ENCODE measurements at regions not wholly inside any gene's neighbourhood (a gene's known extent, or its start where the extent isn't known, plus 50 kb on each side); places are given as distances from the start of the nearest gene placed in this dataset.
A peak's percentile ranks its signal among the peaks of the same experiment; 100 is the strongest.

DNA sequence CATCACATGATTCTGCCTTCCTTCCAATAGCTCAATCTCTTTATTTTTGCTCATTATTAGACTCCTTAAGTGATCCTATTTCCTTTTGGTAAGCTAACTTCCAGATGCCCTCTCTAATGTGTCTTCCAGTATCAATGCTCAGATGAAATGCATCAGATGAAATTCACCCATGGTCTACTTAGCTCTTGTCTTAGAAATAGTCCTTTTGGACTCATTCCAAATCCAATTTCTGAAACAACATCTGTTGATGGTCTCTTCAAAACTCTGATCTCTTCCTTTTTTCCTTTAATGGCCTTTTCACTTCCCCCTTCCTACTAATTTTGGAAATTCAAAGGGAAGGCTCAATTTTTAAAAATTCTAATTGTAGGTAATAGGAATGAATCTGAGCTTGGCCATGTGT is 81.1 kb upstream of the GREM2 start:
- Histone ChIP-seq H3K27ac (no peak overlapping the region), H3K4me1 (replicated peaks) (peaks cover 20% of the 10 kb centered on the region), H3K36me3 (no peaks in the 10 kb centered on the region), H3K9me3 (replicated peaks) (no peaks in the 10 kb centered on the region), H3K27me3 (replicated peaks) (peaks cover 11% of the 10 kb centered on the region), H3K4me3 (no peak overlapping the region)
- no peak for DNase-seq (ENCODE audit: low read depth in 1 of 2, low spot score in 2 of 2)

DNA sequence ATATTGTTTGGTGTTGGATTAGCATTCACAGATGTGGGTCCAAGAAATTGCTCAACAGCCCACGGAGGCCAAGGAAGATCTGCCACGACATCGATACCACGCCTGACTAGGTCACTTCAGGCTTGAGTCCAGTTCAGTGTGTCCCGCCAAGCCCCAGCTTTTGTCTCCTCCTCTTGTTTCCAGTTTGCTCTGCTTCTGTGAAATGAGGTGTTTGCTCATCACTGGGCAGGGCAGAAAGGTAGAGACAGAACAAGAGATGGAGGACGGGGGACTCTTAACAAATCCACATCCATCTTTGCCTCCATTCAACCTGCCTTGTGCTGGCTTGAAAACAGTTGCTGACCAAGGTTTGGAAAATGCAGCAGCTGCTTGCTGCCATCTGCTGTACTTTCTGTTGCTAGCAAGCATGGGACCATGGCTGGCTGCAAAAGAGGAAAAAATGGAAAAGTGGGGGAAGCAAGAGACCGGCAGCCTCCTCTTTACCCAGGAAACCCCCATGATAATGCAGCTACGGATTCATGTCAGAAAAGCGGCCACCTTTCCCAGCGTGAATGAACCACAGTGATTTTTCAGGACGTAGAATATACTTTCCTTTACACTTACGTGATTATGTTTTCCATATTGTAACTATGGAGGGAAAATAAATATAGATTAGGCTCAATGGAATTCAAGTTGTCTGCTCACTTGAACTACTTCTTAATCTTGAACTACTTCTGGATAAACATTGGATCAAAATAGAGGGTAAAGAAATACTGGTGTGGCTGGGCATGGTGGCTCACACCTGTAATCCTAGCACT is 80.2 kb upstream of the GREM2 start:
- Histone ChIP-seq H3K4me1 (replicated peaks) (peaks cover 20% of the 10 kb centered on the region), H3K36me3 (no peaks in the 10 kb centered on the region), H3K9me3 (replicated peaks) (no peaks in the 10 kb centered on the region), H3K27me3 (replicated peaks) (peaks cover 11% of the 10 kb centered on the region), H3K4me3 (no peak overlapping the region), H3K27ac (no peak overlapping the region)
- DNase-seq (ENCODE audit: low read depth in 1 of 2, low spot score in 2 of 2): peak; percentile 41 to 48

DNA sequence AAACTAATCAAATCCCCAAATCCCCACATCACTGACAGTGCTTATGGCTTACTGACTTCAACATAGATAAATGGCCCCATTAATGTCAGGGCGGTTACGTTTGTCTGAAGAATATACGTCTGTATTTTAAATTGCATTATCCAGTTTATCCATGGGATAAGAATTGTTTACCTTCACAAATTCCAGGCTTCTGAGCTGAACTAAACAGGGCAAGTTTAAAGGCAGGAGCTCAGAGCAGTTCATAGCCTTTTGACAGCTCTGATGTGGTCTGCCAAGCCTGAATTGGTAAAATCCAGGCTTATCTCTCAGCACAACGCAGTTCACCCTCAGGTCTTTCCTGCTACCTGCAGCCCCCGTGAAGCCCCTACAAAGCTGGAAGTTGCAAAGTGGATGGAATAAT is 79.5 kb upstream of the GREM2 start:
- no peak overlapping the region for H3K27ac ChIP-seq
- no peaks in the 10 kb centered on the region for H3K36me3 ChIP-seq
- H3K4me3 ChIP-seq: no peak overlapping the region
- H3K9me3 ChIP-seq (replicated peaks): no peaks in the 10 kb centered on the region
- peak in 1 of 2 experiments; percentile 3 for DNase-seq (ENCODE audit: low read depth in 1 of 2, low spot score in 2 of 2)
- peaks cover 20% of the 10 kb centered on the region for H3K4me1 ChIP-seq (replicated peaks)
- peaks cover 11% of the 10 kb centered on the region for H3K27me3 ChIP-seq (replicated peaks)

DNA sequence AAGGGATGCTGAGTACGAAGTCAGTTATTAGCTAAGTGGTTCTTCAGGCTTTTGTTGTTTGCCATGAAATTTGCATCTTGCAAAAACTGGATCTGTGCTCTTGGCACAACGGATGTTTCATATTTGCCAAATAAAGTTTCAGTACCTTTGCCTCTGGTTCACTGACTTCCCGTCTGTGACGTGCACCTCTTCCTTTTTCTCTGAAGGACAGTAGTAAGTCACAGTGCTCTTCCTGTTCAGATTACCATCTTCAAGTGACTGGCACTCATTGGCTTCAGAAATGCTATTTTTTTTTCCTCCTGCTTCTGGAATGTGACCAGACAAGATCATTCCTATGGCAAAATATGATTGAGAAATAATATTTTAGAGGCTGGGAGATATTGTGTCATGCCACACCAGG is 75.9 kb upstream of the GREM2 start:
- Histone ChIP-seq H3K9me3 (replicated peaks) (no peaks in the 10 kb centered on the region), H3K4me3 (no peak overlapping the region), H3K27me3 (replicated peaks) (no peaks in the 10 kb centered on the region; the same call in 1 of the 2 replicates), H3K4me1 (replicated peaks) (peaks cover 20% of the 10 kb centered on the region), H3K36me3 (no peaks in the 10 kb centered on the region), H3K27ac (no peak overlapping the region)
- DNase-seq (ENCODE audit: low read depth in 1 of 2, low spot score in 2 of 2): no peak

DNA sequence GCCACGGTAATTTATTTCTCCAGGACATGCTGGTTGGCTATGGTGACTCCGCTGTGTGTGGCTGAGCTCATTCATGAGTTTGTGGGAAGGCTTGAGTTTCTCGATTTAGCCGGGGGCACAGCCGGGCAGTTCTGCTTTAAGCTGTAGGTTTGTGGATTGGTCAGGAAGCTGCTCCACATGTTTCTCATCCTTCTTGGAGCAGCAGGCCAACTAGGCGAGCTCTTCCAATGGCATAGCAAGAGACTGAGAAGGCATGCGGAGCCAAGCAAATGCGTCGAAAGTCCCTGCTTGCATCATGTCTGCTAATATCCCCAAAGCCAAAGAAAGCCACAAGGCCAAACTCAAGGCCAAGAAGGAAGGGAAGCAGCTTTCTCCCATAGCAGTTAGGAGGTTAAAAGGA is 71.6 kb upstream of the GREM2 start:
- Histone ChIP-seq H3K4me3 (no peak overlapping the region), H3K9me3 (replicated peaks) (no peaks in the 10 kb centered on the region), H3K36me3 (no peaks in the 10 kb centered on the region), H3K4me1 (replicated peaks) (no peaks in the 10 kb centered on the region), H3K27ac (no peak overlapping the region), H3K27me3 (replicated peaks) (peaks cover 5% of the 10 kb centered on the region; the same call in 1 of the 2 replicates)
- DNase-seq (ENCODE audit: low read depth in 1 of 2, low spot score in 2 of 2): no peak

DNA sequence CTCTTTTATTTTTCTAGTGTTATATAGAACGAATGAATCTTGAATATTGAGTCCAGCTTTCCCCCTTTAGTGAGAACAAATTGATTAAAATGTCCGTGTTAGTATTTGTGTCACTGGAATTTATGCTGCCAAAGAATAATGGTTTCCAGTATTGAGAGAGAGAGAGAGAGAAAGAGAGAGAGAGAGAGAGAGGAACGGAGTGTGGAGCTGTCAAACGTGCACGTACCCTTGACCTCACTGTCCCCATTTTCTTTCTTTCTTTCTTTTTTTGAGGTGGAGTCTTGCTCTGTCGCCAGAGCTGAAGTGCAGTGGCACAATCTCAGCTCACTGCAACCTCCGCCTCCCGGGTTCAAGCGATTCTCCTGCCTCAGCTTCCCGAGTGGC is 70.9 kb upstream of the GREM2 start:
- no peak for DNase-seq (ENCODE audit: low read depth in 1 of 2, low spot score in 2 of 2)
- no peaks in the 10 kb centered on the region for H3K9me3 ChIP-seq (replicated peaks)
- no peak overlapping the region for H3K27ac ChIP-seq
- peaks cover 5% of the 10 kb centered on the region; the same call in 1 of the 2 replicates for H3K27me3 ChIP-seq (replicated peaks)
- H3K36me3 ChIP-seq: no peaks in the 10 kb centered on the region
- no peak overlapping the region for H3K4me3 ChIP-seq
- no peaks in the 10 kb centered on the region for H3K4me1 ChIP-seq (replicated peaks)

DNA sequence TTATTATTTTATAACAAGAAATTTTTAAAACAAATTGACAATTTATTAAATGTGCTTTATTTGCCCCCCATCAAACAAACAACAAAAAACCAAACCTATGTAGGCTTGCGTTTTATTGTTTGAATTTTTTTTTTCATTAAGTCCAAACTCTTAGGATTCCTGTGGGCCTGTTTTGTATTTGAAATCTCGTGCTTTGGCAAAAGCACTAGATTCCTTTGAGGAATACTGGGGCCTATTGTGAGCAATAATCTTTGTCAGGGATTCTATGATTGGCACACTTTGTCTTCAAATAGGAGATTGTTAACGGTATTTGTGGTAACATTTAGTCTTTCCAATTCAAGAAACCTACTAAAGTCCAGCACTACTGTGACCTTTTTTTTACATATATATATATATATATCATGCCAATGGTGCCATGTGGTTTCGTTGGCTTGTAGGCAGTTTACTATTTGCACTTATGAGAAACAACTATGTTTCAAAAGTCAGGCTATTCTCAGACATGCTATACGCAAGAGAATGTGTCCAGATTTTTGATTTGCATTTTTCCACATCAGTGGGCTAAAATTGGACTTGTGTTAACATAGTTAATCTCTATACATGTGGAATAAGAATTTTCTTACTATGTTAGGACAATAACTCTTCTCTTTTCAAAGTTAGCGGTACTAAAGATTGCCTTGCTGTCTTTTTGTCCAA is 70.4 kb upstream of the GREM2 start:
- no peak overlapping the region for H3K4me3 ChIP-seq
- H3K36me3 ChIP-seq: no peaks in the 10 kb centered on the region
- no peaks in the 10 kb centered on the region for H3K4me1 ChIP-seq (replicated peaks)
- H3K27ac ChIP-seq: no peak overlapping the region
- no peak for DNase-seq (ENCODE audit: low read depth in 1 of 2, low spot score in 2 of 2)
- no peaks in the 10 kb centered on the region for H3K9me3 ChIP-seq (replicated peaks)
- H3K27me3 ChIP-seq (replicated peaks): peaks cover 5% of the 10 kb centered on the region; the same call in 1 of the 2 replicates

DNA sequence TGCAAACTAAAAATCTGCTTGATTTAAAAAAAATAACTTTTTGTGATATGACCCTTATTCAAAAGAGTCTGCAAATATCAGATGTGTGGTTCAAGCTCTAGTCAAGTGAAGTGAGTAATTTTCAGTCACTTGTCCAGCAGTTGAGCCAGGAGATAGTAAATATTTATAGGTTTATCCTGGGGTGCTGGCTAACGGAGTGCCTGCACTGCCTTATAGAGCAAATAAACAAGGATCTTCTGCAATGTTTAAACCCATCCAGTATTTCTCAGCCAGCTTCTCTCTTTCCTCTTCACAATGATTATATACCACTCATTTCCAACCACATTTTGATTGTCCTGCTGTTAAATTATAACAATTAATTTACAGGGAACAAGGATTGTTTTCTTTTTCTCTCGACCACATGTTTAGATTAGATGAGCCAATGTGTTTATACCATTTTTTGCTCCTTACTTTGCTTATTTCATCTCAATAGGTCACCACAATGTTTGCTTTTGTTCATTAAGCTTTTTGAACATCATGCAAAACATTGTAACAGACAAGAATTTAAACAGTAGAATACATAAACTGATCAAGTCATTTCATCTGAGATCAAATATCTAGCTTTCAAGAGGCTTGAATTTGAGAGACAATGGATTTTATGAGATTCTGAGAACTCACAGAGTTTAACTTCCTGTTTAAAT is 60.3 kb upstream of the GREM2 start:
- no peak overlapping the region for H3K4me3 ChIP-seq
- peaks cover 16% of the 10 kb centered on the region; the same call in 1 of the 2 replicates for H3K27me3 ChIP-seq (replicated peaks)
- H3K36me3 ChIP-seq: no peaks in the 10 kb centered on the region
- H3K9me3 ChIP-seq (replicated peaks): no peaks in the 10 kb centered on the region
- peaks cover 7% of the 10 kb centered on the region for H3K4me1 ChIP-seq (replicated peaks)
- DNase-seq (ENCODE audit: low read depth in 1 of 2, low spot score in 2 of 2): peak in 1 of 2 experiments; percentile 21
- no peak overlapping the region for H3K27ac ChIP-seq

DNA sequence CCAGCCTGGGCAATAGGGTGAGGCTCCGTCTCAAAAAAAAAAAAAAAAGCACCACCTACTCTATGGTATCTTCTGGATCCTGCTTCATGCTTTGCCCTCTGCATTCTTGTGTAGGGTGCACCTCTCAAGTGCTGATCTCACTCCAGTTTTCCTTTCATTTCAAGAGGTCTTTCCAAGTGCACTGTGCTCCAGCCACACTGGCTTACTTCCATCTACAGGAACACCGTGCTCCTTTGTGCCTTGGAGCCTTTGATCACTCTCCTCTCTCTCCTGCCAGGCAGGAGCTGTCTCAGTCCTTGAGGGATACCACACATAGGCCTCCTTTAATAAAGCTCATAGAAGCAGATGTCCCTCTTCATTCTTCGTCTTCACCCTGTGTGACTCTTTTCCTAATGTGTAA is 55.4 kb upstream of the GREM2 start:
- H3K4me3 ChIP-seq: no peak overlapping the region
- H3K36me3 ChIP-seq: no peaks in the 10 kb centered on the region
- H3K4me1 ChIP-seq (replicated peaks): peaks cover 5% of the 10 kb centered on the region

DNA sequence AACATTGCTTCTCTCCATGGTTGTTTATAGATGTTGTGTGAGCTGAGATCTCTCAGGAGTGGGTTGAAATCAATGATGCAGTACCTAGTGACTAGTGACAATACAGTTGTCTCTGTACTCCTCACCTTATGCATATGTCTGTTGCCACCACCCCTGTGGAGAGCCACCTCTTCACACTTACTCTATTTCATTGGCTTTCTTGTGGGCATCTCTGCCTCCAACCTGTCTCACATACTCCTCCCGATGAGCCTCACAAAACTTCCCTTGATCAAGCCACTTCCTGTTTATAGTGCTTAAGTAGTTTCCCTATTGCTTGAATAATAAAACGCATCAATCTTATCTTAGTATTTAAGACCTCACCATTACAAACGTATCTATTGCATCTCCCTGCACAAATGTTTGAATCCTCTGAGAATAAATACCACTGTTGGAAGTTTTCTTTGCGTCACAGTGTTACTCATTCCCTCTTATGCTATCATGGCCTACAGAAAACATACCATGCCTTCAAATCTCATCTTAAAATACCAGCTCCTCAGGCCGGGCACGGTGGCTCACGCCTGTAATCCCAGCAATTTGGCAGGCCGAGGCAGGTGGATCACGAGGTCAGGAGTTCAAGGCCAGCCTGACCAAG is 54.7 kb upstream of the GREM2 start:
- Histone ChIP-seq H3K27me3 (replicated peaks) (peaks cover 28% of the 10 kb centered on the region), H3K27ac (no peak overlapping the region), H3K9me3 (replicated peaks) (no peaks in the 10 kb centered on the region), H3K36me3 (no peaks in the 10 kb centered on the region), H3K4me1 (replicated peaks) (no peaks in the 10 kb centered on the region), H3K4me3 (no peak overlapping the region)
- no peak for DNase-seq (ENCODE audit: low read depth in 1 of 2, low spot score in 2 of 2)

More for the DNA sequence above, 55.4 kb upstream of the GREM2 start:
- H3K27ac ChIP-seq: no peak overlapping the region
- H3K27me3 ChIP-seq (replicated peaks): peaks cover 22% of the 10 kb centered on the region
- DNase-seq (ENCODE audit: low read depth in 1 of 2, low spot score in 2 of 2): no peak
- no peaks in the 10 kb centered on the region for H3K9me3 ChIP-seq (replicated peaks)

DNA sequence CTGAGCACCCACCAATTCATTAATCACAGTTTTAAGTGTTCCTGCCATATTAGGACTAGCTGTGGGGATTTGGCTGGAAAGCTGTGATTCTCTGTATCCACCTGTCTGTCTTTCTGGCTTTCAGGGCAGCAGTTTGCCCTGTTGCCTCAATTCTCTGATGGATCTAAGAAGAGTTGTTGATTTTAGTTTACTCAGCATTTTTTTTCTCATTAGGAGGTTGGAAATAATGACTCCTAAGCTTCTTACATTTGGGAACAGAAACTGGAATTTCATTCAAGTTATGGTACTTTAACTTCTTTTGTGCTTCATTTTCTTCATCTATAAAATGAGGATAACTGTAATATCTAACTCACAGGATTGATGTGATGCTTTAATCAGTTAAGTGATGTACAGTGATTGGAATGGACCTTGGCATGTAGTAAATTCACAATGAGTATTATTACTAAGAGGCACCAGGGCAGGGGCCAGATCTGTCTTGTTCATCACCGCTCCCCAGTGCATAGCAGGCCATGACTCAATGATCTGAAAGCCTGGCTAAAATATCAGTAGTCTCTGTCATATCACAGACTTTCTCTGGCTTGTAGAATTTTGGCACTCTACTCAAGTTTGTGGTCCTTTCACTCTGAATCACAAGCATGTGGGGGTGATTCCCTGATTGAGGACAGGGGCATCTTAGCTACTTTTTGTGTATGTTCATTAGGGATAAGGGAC is 51.4 kb upstream of the GREM2 start:
- no peaks in the 10 kb centered on the region for H3K36me3 ChIP-seq
- peaks cover 2% of the 10 kb centered on the region for H3K4me1 ChIP-seq (replicated peaks)
- DNase-seq (ENCODE audit: low read depth in 1 of 2, low spot score in 2 of 2): no peak
- peaks cover 15% of the 10 kb centered on the region for H3K27me3 ChIP-seq (replicated peaks)
- H3K9me3 ChIP-seq (replicated peaks): no peaks in the 10 kb centered on the region
- no peak overlapping the region for H3K4me3 ChIP-seq
- no peak overlapping the region for H3K27ac ChIP-seq

Measured in SJSA1 (cell line).